Keratinocyte (primary cell): ENCODE measurements at regions not wholly inside any gene's neighbourhood (a gene's known extent, or its start where the extent isn't known, plus 50 kb on each side); places are given as distances from the start of the nearest gene placed in this dataset.

Experiments
- DNase-seq: peaks from one replicate; pipeline ENCODE4 v3.0.0-alpha.2; 2011; ENCODE audit warnings: low read depth, missing footprints, low spot score
- FAIRE-seq: peaks from 2 replicates; lab custom pipeline; 2011; peaks lifted over from hg19 to GRCh38; lab: Jason Lieb, UNC
- H2AFZ ChIP-seq: 2 replicates; pipeline ENCODE4 v1.6.0; 2012; ENCODE audit warnings: low read length, control low read depth, inconsistent platforms; ENCODE audit not compliant: control insufficient read depth
- H3K27ac ChIP-seq: 2 replicates; pipeline ENCODE4 v1.5.1; 2011; ENCODE audit warnings: low read length; ENCODE audit not compliant: control insufficient read depth, insufficient read depth
- H3K27me3 ChIP-seq: 3 replicates; pipeline ENCODE4 v1.6.0; 2011; ENCODE audit warnings: low read length; ENCODE audit not compliant: control insufficient read depth, insufficient read depth; ENCODE audit errors: extremely low read depth
- H3K36me3 ChIP-seq, 2 experiments: 2 replicates in 1 of 2; 3 replicates in 1 of 2; pipeline ENCODE4 v1.5.1; 2011; ENCODE audit warnings: low read length in 2 of 2, mild to moderate bottlenecking in 1 of 2; ENCODE audit not compliant: control insufficient read depth in 2 of 2, insufficient read depth in 2 of 2; ENCODE audit errors: extremely low read depth in 1 of 2
- H3K4me1 ChIP-seq: 3 replicates; pipeline ENCODE4 v1.5.1; 2011; ENCODE audit warnings: low read length; ENCODE audit not compliant: control insufficient read depth, insufficient read depth; ENCODE audit errors: extremely low read depth
- H3K4me2 ChIP-seq: 3 replicates; pipeline ENCODE4 v1.6.0; 2011; ENCODE audit warnings: low read depth, low read length; ENCODE audit not compliant: control insufficient read depth, insufficient read depth; ENCODE audit errors: extremely low read depth
- H3K4me3 ChIP-seq, 3 experiments: fragments of 200-600 bp in 1 of 3; sonication (generic) in 1 of 3; 2 replicates in 2 of 3; 3 replicates in 1 of 3; pipeline ENCODE4 v1.5.1; 2011 to 2016; ENCODE audit warnings: low read length in 3 of 3, mild to moderate bottlenecking in 3 of 3, control low read depth in 2 of 3, inconsistent platforms in 1 of 3, low read depth in 1 of 3, mixed read lengths in 1 of 3, mixed run types in 1 of 3, moderate library complexity in 1 of 3; ENCODE audit not compliant: control insufficient read depth in 2 of 3, insufficient read depth in 2 of 3; ENCODE audit errors: extremely low read depth in 1 of 3
- H3K79me2 ChIP-seq: 2 replicates; pipeline ENCODE4 v1.6.0; 2012; ENCODE audit warnings: low read length; ENCODE audit not compliant: control insufficient read depth, insufficient read depth
- H3K9ac ChIP-seq: 3 replicates; pipeline ENCODE4 v1.6.0; 2011; ENCODE audit warnings: low read length; ENCODE audit not compliant: control insufficient read depth, insufficient read depth; ENCODE audit errors: extremely low read depth
- H3K9me1 ChIP-seq: 3 replicates; pipeline ENCODE4 v1.6.0; 2011; ENCODE audit warnings: low read length; ENCODE audit not compliant: control insufficient read depth, insufficient read depth; ENCODE audit errors: extremely low read depth
- H3K9me3 ChIP-seq: 2 replicates; pipeline ENCODE4 v1.5.1; 2012; ENCODE audit warnings: low read depth, low read length; ENCODE audit not compliant: control insufficient read depth
- H4K20me1 ChIP-seq: 3 replicates; pipeline ENCODE4 v1.6.0; 2011; ENCODE audit warnings: low read length; ENCODE audit not compliant: control insufficient read depth, insufficient read depth; ENCODE audit errors: extremely low read depth
- CTCF ChIP-seq, 3 experiments: IDR thresholded peaks in 1 of 3; conservative IDR thresholded peaks in 1 of 3; optimal IDR thresholded peaks in 1 of 3; 2 replicates in 2 of 3; 3 replicates in 1 of 3; pipeline versions ENCODE3 to v1.5.1; 2011; ENCODE audit warnings: low read length in 3 of 3, mild to moderate bottlenecking in 3 of 3, moderate library complexity in 2 of 3, control low read depth in 1 of 3, inconsistent platforms in 1 of 3; ENCODE audit not compliant: insufficient read depth in 2 of 3; ENCODE audit errors: extremely low read depth in 1 of 3
- EZH2 ChIP-seq: IDR thresholded peaks from one replicate; pipeline ENCODE4 v1.6.1; 2012; ENCODE audit warnings: inconsistent platforms, mild to moderate bottlenecking, low read length, moderate library complexity
- dilution Hi-C: fragments of 300-500 bp; cut with MboI; formaldehyde crosslinking; loops from one replicate; pipeline ENCODE4 v1.7.0; 2020; ENCODE audit warnings: low sequenced_read_pairs; ENCODE audit not compliant: extremely low pct_ligation_motif_present

- no peak overlapping the region for H2AFZ ChIP-seq
- H3K27ac ChIP-seq: no peak overlapping the region
- H4K20me1 ChIP-seq: no peaks in the 10 kb centered on the region
- TF ChIP-seq EZH2 (no peak), CTCF (optimal IDR thresholded peaks at IDR 0.05 in 1 of 3, IDR thresholded peaks at IDR 0.05 in 1 of 3, conservative IDR thresholded peaks at IDR 0.05 in 1 of 3; ENCODE audit: extremely low read depth in 1 of 3, insufficient read depth in 2 of 3, low read length in 3 of 3) (no peak)
- H3K9me1 ChIP-seq: no peaks in the 10 kb centered on the region
- H3K4me3 ChIP-seq: no peak overlapping the region
- H3K79me2 ChIP-seq: no peaks in the 10 kb centered on the region
- H3K9ac ChIP-seq: no peak overlapping the region
- no peaks in the 10 kb centered on the region for H3K27me3 ChIP-seq
- dilution Hi-C loops: no loop called here
- H3K4me2 ChIP-seq: no peak overlapping the region
- H3K9me3 ChIP-seq: no peaks in the 10 kb centered on the region
- H3K4me1 ChIP-seq: no peaks in the 10 kb centered on the region
- FAIRE-seq (no peak), DNase-seq (no peak)
- no peaks in the 10 kb centered on the region for H3K36me3 ChIP-seq
These were observed 526.3 kb upstream of the LRRC4C start for GRCh38 chr11:41985799-41986198.

GRCh38 chr11:41988951-41989572 is 529.6 kb upstream of the LRRC4C start:
- Histone ChIP-seq H3K27me3 (no peaks in the 10 kb centered on the region), H3K9me1 (no peaks in the 10 kb centered on the region), H3K79me2 (no peaks in the 10 kb centered on the region), H3K4me3 (no peak overlapping the region), H4K20me1 (no peaks in the 10 kb centered on the region), H2AFZ (no peak overlapping the region), H3K9ac (no peak overlapping the region), H3K27ac (no peak overlapping the region), H3K36me3 (no peaks in the 10 kb centered on the region), H3K4me2 (no peak overlapping the region), H3K4me1 (no peaks in the 10 kb centered on the region), H3K9me3 (no peaks in the 10 kb centered on the region)
- TF ChIP-seq CTCF (optimal IDR thresholded peaks at IDR 0.05 in 1 of 3, IDR thresholded peaks at IDR 0.05 in 1 of 3, conservative IDR thresholded peaks at IDR 0.05 in 1 of 3; ENCODE audit: extremely low read depth in 1 of 3, insufficient read depth in 2 of 3, low read length in 3 of 3) (no peak), EZH2 (no peak)
- FAIRE-seq (no peak), DNase-seq (no peak)
- dilution Hi-C loops: no loop called here
